Breast epithelium (tissue), 4 donors: ENCODE measurements at regions not wholly inside any gene's neighbourhood (a gene's known extent, or its start where the extent isn't known, plus 50 kb on each side); places are given as distances from the start of the nearest gene placed in this dataset.

ENCODE experiments used
- DNase-seq, 2 donors: peaks; one replicate each; pipeline ENCODE4 v3.0.0-alpha.2; 2019; ENCODE audit warnings: low spot score in 2 of 2
- H3K27ac ChIP-seq, 2 donors: fragments of 200-600 bp; sonication (generic) in 1 of 2; one replicate each; pipeline ENCODE4 v1.5.1; 2016 to 2019; ENCODE audit warnings: mild to moderate bottlenecking in 1 of 2
- H3K27me3 ChIP-seq, 2 donors: fragments of 200-600 bp; sonication (generic) in 1 of 2; one replicate each; pipeline versions ENCODE4 v1.5.1 to v1.6.0; 2017 to 2019; ENCODE audit warnings: control low read depth in 1 of 2, mild to moderate bottlenecking in 1 of 2
- H3K36me3 ChIP-seq: fragments of 200-600 bp; one replicate; pipeline ENCODE4 v1.5.1; 2019
- H3K4me1 ChIP-seq, 2 donors: fragments of 200-600 bp; sonication (generic); one replicate each; pipeline ENCODE4 v1.5.1; 2016 to 2019; ENCODE audit warnings: control low read depth in 1 of 2
- H3K4me3 ChIP-seq, 3 donors: fragments of 200-600 bp; sonication (generic); 1 replicate in 2 of 3; 2 replicates in 1 of 3; pipeline ENCODE4 v1.5.1; 2016 to 2019; ENCODE audit warnings: mild to moderate bottlenecking in 3 of 3, moderate library complexity in 2 of 3
- H3K9me3 ChIP-seq, 2 donors: fragments of 200-600 bp; sonication (generic) in 1 of 2; one replicate each; pipeline ENCODE4 v1.5.1; 2016 to 2019; ENCODE audit warnings: control low read depth in 1 of 2
- CTCF ChIP-seq, 3 donors: fragments of 450-650 bp; IDR thresholded peaks; one replicate each; pipeline ENCODE4 v1.5.1; 2016 to 2017; ENCODE audit warnings: antibody characterized with exemption in 3 of 3, mild to moderate bottlenecking in 3 of 3, moderate library complexity in 3 of 3
- POLR2A ChIP-seq: fragments of 450-650 bp; IDR thresholded peaks from one replicate; pipeline ENCODE4 v1.6.1; 2016; ENCODE audit warnings: antibody characterized with exemption, mild to moderate bottlenecking, moderate library complexity
- POLR2AphosphoS5 ChIP-seq, 3 donors: sonication (generic); formaldehyde crosslinking; IDR thresholded peaks; one replicate each; pipeline ENCODE4 v1.6.1; 2017; ENCODE audit warnings: antibody characterized with exemption in 3 of 3
- intact Hi-C: fragments of 100-400 bp; cut with DNase I; formaldehyde crosslinking; loops from one replicate; pipeline ENCODE4 v1.15.1; 2023; ENCODE audit warnings: low total_unique reads

- TF ChIP-seq POLR2A (no peak), CTCF (IDR thresholded peaks at IDR 0.05) (no peak), POLR2AphosphoS5 (IDR thresholded peaks at IDR 0.05) (no peak)
- no peaks in the 10 kb centered on the region for H3K27me3 ChIP-seq
- H3K4me1 ChIP-seq: no peaks in the 10 kb centered on the region
- H3K9me3 ChIP-seq: peaks cover 0 to 7% of the 10 kb centered on the region in 2 donors
- H3K27ac ChIP-seq: no peak overlapping the region
- no peaks in the 10 kb centered on the region for H3K36me3 ChIP-seq
- H3K4me3 ChIP-seq: no peak overlapping the region
- intact Hi-C loops: no loop called here
- DNase-seq: no peak
These were observed 127.1 kb upstream of the ANO3 start for GRCh38 chr11:26204839-26205238.

- Histone ChIP-seq H3K4me3 (no peak overlapping the region), H3K27ac (no peak overlapping the region), H3K4me1 (no peaks in the 10 kb centered on the region), H3K36me3 (no peaks in the 10 kb centered on the region), H3K9me3 (peaks cover 0 to 7% of the 10 kb centered on the region in 2 donors), H3K27me3 (no peaks in the 10 kb centered on the region)
- DNase-seq: no peak
- TF ChIP-seq POLR2AphosphoS5 (IDR thresholded peaks at IDR 0.05): no peak
- TF ChIP-seq POLR2A: no peak
- TF ChIP-seq CTCF (IDR thresholded peaks at IDR 0.05): no peak
- intact Hi-C loops: no loop called here
These were observed 112.5 kb upstream of the ANO3 start for GRCh38 chr11:26219183-26220117.

GRCh38 chr11:26225646-26226045, 106.3 kb upstream of the ANO3 start:
- H3K4me1 ChIP-seq: no peaks in the 10 kb centered on the region
- DNase-seq: no peak
- no peak overlapping the region for H3K4me3 ChIP-seq
- no peak for TF ChIP-seq CTCF (IDR thresholded peaks at IDR 0.05)
- no peak for TF ChIP-seq POLR2AphosphoS5 (IDR thresholded peaks at IDR 0.05)
- no peak for TF ChIP-seq POLR2A
- no peaks in the 10 kb centered on the region for H3K36me3 ChIP-seq
- no peak overlapping the region for H3K27ac ChIP-seq
- H3K9me3 ChIP-seq: peaks cover 0 to 7% of the 10 kb centered on the region in 2 donors
- no peaks in the 10 kb centered on the region for H3K27me3 ChIP-seq
- intact Hi-C loops: no loop called here

GRCh38 chr11:26227301-26227746, 104.6 kb upstream of the ANO3 start:
- TF ChIP-seq CTCF (IDR thresholded peaks at IDR 0.05) (no peak), POLR2A (no peak), POLR2AphosphoS5 (IDR thresholded peaks at IDR 0.05) (no peak)
- Histone ChIP-seq H3K4me3 (no peak overlapping the region), H3K36me3 (no peaks in the 10 kb centered on the region), H3K27me3 (no peaks in the 10 kb centered on the region), H3K4me1 (no peaks in the 10 kb centered on the region), H3K9me3 (peaks cover 0 to 4% of the 10 kb centered on the region in 2 donors), H3K27ac (no peak overlapping the region)
- no peak for DNase-seq
- intact Hi-C loops: no loop called here

GRCh38 chr11:26227883-26228502, 103.9 kb upstream of the ANO3 start:
- Histone ChIP-seq H3K9me3 (no peaks in the 10 kb centered on the region), H3K4me1 (no peaks in the 10 kb centered on the region), H3K27me3 (no peaks in the 10 kb centered on the region), H3K36me3 (no peaks in the 10 kb centered on the region), H3K27ac (no peak overlapping the region), H3K4me3 (no peak overlapping the region)
- intact Hi-C loops: no loop called here
- TF ChIP-seq CTCF (IDR thresholded peaks at IDR 0.05): no peak
- no peak for TF ChIP-seq POLR2A
- no peak for TF ChIP-seq POLR2AphosphoS5 (IDR thresholded peaks at IDR 0.05)
- no peak for DNase-seq
